Ascending aorta (tissue), 2 donors: ENCODE measurements at regions not wholly inside any gene's neighbourhood (a gene's known extent, or its start where the extent isn't known, plus 50 kb on each side); places are given as distances from the start of the nearest gene placed in this dataset.

ENCODE experiments used
- DNase-seq, 2 donors: peaks; one replicate each; pipeline ENCODE4 v3.0.0-alpha.2; 2019; ENCODE audit warnings: low spot score in 2 of 2
- H3K27ac ChIP-seq, 2 donors: fragments of 200-600 bp; sonication (generic); one replicate each; pipeline ENCODE4 v1.5.1; 2016 to 2017; ENCODE audit warnings: mild to moderate bottlenecking in 1 of 2
- H3K27me3 ChIP-seq: fragments of 200-600 bp; sonication (generic); one replicate; pipeline ENCODE4 v1.5.1; 2017
- H3K36me3 ChIP-seq, 2 donors: fragments of 200-600 bp; sonication (generic); one replicate each; pipeline ENCODE4 v1.5.1; 2016
- H3K4me1 ChIP-seq, 2 donors: fragments of 200-600 bp; sonication (generic); one replicate each; pipeline ENCODE4 v1.5.1; 2016 to 2017; ENCODE audit warnings: mild to moderate bottlenecking in 1 of 2
- H3K4me3 ChIP-seq, 2 donors: fragments of 200-600 bp; sonication (generic); one replicate each; pipeline ENCODE4 v1.5.1; 2016 to 2017; ENCODE audit warnings: mild to moderate bottlenecking in 1 of 2
- H3K9me3 ChIP-seq, 2 donors: fragments of 200-600 bp; sonication (generic); one replicate each; pipeline ENCODE4 v1.5.1; 2016
- intact Hi-C: fragments of 100-400 bp; cut with DNase I; formaldehyde crosslinking; loops from one replicate; pipeline ENCODE4 v1.15.1; 2023
- TF ChIP-seq, protein P1 (sequence below), 3 experiments: fragments of 200-600 bp in 2 of 3; fragments of 450-650 bp in 1 of 3; sonication (generic) in 2 of 3; IDR thresholded peaks; one replicate each; pipeline ENCODE4 v1.5.1; 2016 to 2019; ENCODE audit warnings: antibody characterized with exemption in 3 of 3, mild to moderate bottlenecking in 1 of 3, moderate library complexity in 1 of 3

DNA sequence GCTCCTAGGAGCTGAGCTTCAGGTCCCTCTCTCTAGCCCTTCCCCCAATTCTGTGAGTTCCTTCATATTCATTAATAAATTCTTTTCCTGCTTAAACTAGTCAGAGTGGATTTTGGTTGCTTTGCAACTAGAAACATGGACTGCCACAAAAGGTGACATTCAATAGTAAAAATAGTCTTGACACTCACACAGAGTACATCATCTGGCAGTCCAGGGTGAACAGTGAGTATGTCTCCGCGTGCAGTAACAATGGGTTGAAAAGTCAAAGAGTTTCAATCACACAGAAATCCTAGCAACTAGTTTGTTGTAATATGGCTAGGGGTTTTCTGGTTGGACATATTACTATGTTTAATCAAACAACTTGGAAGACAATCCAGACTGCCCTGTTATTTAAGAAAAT lies 168.8 kb upstream of the TBX20 start:
- DNase-seq = no peak
- no peak overlapping the region for H3K27ac ChIP-seq
- no peaks in the 10 kb centered on the region for H3K36me3 ChIP-seq
- no peaks in the 10 kb centered on the region for H3K4me1 ChIP-seq
- H3K27me3 ChIP-seq = no peaks in the 10 kb centered on the region
- intact Hi-C loops = no loop called here
- H3K4me3 ChIP-seq = no peak overlapping the region
- no peaks in the 10 kb centered on the region for H3K9me3 ChIP-seq
- TF ChIP-seq, protein P1, sequence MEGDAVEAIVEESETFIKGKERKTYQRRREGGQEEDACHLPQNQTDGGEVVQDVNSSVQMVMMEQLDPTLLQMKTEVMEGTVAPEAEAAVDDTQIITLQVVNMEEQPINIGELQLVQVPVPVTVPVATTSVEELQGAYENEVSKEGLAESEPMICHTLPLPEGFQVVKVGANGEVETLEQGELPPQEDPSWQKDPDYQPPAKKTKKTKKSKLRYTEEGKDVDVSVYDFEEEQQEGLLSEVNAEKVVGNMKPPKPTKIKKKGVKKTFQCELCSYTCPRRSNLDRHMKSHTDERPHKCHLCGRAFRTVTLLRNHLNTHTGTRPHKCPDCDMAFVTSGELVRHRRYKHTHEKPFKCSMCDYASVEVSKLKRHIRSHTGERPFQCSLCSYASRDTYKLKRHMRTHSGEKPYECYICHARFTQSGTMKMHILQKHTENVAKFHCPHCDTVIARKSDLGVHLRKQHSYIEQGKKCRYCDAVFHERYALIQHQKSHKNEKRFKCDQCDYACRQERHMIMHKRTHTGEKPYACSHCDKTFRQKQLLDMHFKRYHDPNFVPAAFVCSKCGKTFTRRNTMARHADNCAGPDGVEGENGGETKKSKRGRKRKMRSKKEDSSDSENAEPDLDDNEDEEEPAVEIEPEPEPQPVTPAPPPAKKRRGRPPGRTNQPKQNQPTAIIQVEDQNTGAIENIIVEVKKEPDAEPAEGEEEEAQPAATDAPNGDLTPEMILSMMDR (IDR thresholded peaks at IDR 0.05) = no peak

DNA sequence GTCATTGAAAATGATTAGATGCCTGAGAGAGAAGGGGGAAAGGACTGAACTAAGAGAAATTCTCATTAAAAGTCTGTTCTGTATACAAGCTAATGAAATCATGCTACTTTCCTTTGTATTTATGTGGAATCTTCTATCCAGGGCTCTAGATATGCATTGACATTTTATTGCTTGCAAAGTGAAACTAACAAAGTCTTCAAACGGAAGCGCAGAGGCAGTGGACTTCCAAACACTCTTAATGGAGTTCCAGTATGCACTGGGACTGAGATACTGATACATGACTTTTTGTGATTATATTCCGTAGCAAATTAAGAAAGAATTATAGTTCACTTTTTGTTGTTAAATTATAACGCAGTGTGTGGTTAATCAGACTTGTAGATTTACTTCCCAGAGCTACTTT lies 166.8 kb upstream of the TBX20 start:
- intact Hi-C loops = no loop called here
- no peaks in the 10 kb centered on the region for H3K36me3 ChIP-seq

DNA sequence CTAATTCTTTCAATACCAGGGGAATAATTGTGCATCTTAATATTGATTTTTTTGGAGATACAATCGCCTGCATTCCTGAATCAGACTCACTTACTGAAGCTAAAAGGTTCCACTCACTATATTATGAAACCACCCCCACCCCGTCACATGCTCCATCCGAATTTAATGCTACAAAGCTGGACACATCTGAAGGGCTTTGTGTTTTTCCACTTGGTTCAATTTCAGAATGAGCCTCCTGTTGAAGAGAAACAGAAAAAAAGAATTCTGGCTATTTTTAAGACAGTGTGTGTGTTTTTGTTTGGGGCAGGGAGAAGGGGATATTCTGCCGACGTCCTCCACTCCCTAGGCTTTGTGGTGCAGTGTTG lies 165.5 kb upstream of the TBX20 start:
- Histone ChIP-seq H3K4me1 (no peaks in the 10 kb centered on the region), H3K36me3 (no peaks in the 10 kb centered on the region), H3K27ac (no peak overlapping the region), H3K4me3 (no peak overlapping the region), H3K9me3 (no peaks in the 10 kb centered on the region), H3K27me3 (no peaks in the 10 kb centered on the region)
- TF ChIP-seq, protein P1 (IDR thresholded peaks at IDR 0.05) = no peak
- DNase-seq = no peak
- intact Hi-C loops = no loop called here

More for the DNA sequence above, 166.8 kb upstream of the TBX20 start:
- H3K4me3 ChIP-seq = no peak overlapping the region
- no peaks in the 10 kb centered on the region for H3K27me3 ChIP-seq
- DNase-seq = no peak
- TF ChIP-seq, protein P1 (IDR thresholded peaks at IDR 0.05) = no peak
- no peak overlapping the region for H3K27ac ChIP-seq
- H3K4me1 ChIP-seq = no peaks in the 10 kb centered on the region
- no peaks in the 10 kb centered on the region for H3K9me3 ChIP-seq

DNA sequence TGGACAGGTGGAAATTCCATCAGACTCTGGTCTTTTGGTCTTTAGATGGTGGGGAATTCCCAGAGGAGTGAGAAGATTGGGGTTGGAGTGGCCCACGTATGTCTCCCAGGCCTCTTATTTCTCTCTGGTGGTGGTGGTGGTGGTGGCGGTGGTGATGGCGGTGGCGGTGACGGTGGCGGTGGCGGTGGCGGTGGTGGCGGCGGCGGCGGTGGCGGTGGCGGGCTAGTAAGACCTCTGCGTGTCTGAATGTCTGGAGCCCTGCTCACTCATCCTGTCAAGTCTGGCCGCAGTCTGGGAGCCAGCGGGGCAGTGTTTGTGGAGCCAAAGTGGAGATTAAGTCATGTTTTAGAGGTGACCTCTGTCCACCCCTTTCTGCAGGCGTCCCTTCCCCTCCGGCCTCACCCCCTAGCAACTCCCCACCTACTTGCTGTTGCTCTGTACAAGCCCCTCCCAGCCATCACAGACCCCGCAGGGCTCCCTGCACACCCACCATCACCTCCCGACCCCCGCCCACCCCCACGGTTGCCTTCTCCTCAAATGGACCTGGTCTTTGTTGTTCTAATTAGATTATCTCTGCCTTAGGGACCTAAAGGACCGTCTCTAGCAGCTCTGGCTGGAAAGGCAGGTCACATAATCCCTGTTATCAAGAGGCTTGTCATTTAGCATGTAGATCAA lies 165.0 kb upstream of the TBX20 start:
- no peak overlapping the region for H3K4me3 ChIP-seq
- no peaks in the 10 kb centered on the region for H3K36me3 ChIP-seq
- intact Hi-C loops = no loop called here
- H3K9me3 ChIP-seq = no peaks in the 10 kb centered on the region
- TF ChIP-seq, protein P1 (IDR thresholded peaks at IDR 0.05) = no peak
- no peaks in the 10 kb centered on the region for H3K27me3 ChIP-seq
- H3K27ac ChIP-seq = no peak overlapping the region
- no peak for DNase-seq
- no peaks in the 10 kb centered on the region for H3K4me1 ChIP-seq

DNA sequence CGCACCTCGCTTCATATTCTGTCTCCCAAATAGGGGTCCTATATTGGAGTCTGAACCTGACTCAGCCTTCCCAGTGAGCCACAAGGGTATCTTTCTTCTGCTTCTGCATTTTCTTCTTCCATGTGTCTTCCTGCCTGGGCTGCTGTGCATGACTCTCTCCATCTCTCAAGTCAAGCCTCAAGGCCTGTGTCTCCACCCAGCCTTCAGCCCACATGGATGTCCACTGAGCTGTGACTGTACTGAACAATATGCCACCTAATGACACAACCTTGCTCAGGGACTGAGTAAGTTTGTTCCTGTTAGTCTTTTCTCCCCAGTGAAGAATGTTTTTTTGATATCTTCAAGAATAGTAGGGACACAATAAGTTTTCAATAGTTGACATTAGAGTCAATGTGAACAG lies 162.7 kb upstream of the TBX20 start:
- intact Hi-C loops = no loop called here
- no peak overlapping the region for H3K4me3 ChIP-seq
- H3K4me1 ChIP-seq = no peaks in the 10 kb centered on the region
- no peaks in the 10 kb centered on the region for H3K36me3 ChIP-seq
- no peaks in the 10 kb centered on the region for H3K9me3 ChIP-seq
- no peaks in the 10 kb centered on the region for H3K27me3 ChIP-seq
- TF ChIP-seq, protein P1 (IDR thresholded peaks at IDR 0.05) = no peak
- H3K27ac ChIP-seq = no peak overlapping the region
- DNase-seq = no peak

DNA sequence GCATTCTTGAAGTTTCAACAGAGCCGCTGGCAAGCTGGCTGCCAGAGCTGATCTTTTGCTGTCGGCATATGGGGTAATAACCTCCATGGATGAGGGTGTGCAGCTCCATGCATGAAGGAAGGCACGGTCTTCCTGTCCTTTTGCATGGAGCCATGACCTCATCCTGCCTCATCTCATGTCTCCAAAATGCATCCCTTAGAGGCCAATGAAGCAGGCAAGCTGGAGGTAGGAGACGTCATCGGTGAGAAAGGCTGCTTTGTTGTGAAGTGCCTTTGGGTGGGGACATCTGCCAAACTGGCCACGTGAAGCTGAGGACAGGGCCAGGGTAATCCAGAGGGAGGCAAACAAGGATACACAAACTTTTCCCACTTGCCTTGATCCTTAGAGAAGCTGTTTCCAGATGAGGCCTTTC lies 161.5 kb upstream of the TBX20 start:
- intact Hi-C loops = no loop called here
- no peak overlapping the region for H3K4me3 ChIP-seq
- no peaks in the 10 kb centered on the region for H3K36me3 ChIP-seq
- H3K4me1 ChIP-seq = no peaks in the 10 kb centered on the region
- no peaks in the 10 kb centered on the region for H3K9me3 ChIP-seq
- no peak overlapping the region for H3K27ac ChIP-seq
- no peaks in the 10 kb centered on the region for H3K27me3 ChIP-seq
- DNase-seq = no peak
- TF ChIP-seq, protein P1 (IDR thresholded peaks at IDR 0.05) = no peak
